H1 (cell line): ENCODE measurements at regions not wholly inside any gene's neighbourhood (a gene's known extent, or its start where the extent isn't known, plus 50 kb on each side); places are given as distances from the start of the nearest gene placed in this dataset.

Experiments
- CTCF ChIA-PET: fragments of 300-600 bp; sonication (Branson Sonifier 250); formaldehyde crosslinking; loops from one replicate; lab custom pipeline; 2021; ENCODE audit not compliant: partially characterized antibody; lab: Charles Lee
- POLR2A ChIA-PET: fragments of 300-600 bp; sonication (Branson Sonifier 250); formaldehyde crosslinking; loops from one replicate; lab custom pipeline; 2021; ENCODE audit warnings: inconsistent platforms; ENCODE audit not compliant: partially characterized antibody; lab: Charles Lee
- DNase-seq, 2 experiments: peaks; one replicate each; pipeline versions ENCODE4 v3.0.0 to v3.0.0-alpha.2; 2010 to 2022; ENCODE audit warnings: low spot score in 2 of 2, low read depth in 1 of 2, mixed read lengths in 1 of 2
- FAIRE-seq: peaks from 2 replicates; lab custom pipeline; 2011; peaks lifted over from hg19 to GRCh38; lab: Jason Lieb, UNC
- H2AFZ ChIP-seq: 2 replicates; pipeline ENCODE4 v1.8.1; 2012; ENCODE audit warnings: low read length, inconsistent platforms
- H2AK5ac ChIP-seq: 2 replicates; pipeline ENCODE4 v1.6.1; 2013; ENCODE audit warnings: low read depth, low read length
- H2BK120ac ChIP-seq: replicated peaks from 2 replicates; pipeline ENCODE3; 2013; ENCODE audit warnings: low read depth, low read length, inconsistent platforms
- H2BK12ac ChIP-seq: 2 replicates; pipeline ENCODE4 v1.6.1; 2013; ENCODE audit warnings: low read depth, low read length
- H2BK15ac ChIP-seq: 2 replicates; pipeline ENCODE4 v1.6.1; 2013; ENCODE audit warnings: low read length
- H2BK20ac ChIP-seq: 2 replicates; pipeline ENCODE4 v1.6.1; 2013; ENCODE audit warnings: low read length
- H2BK5ac ChIP-seq: 2 replicates; pipeline ENCODE4 v1.6.1; 2013; ENCODE audit warnings: low read depth, low read length
- H3K14ac ChIP-seq: 2 replicates; pipeline ENCODE4 v1.6.1; 2013; ENCODE audit warnings: inconsistent platforms; ENCODE audit not compliant: insufficient read length
- H3K18ac ChIP-seq: 2 replicates; pipeline ENCODE4 v1.6.1; 2013; ENCODE audit warnings: low read length; ENCODE audit errors: extremely low read depth
- H3K23ac ChIP-seq: 2 replicates; pipeline ENCODE4 v1.6.1; 2013; ENCODE audit warnings: inconsistent platforms; ENCODE audit not compliant: insufficient read length
- H3K23me2 ChIP-seq: 2 replicates; pipeline ENCODE4 v1.6.1; 2013; ENCODE audit warnings: low read depth, low read length
- H3K27ac ChIP-seq: 2 replicates; pipeline ENCODE4 v1.6.1; 2011; ENCODE audit warnings: low read depth, low read length, inconsistent platforms
- H3K27me3 ChIP-seq, 4 experiments: replicated peaks in 1 of 4; 1 replicate in 1 of 4; 2 replicates in 3 of 4; pipeline versions ENCODE4 v1.6.1 to v1.8.1; 2011 to 2013; ENCODE audit warnings: low read length in 3 of 4, mild to moderate bottlenecking in 3 of 4, inconsistent platforms in 2 of 4, mixed read lengths in 2 of 4, moderate library complexity in 1 of 4; ENCODE audit not compliant: control insufficient read depth in 3 of 4, insufficient read depth in 3 of 4; ENCODE audit errors: extremely low read depth in 1 of 4
- H3K36me3 ChIP-seq, 4 experiments: 2 replicates each; pipeline versions ENCODE4 v1.6.1 to v1.8.1; 2011 to 2013; ENCODE audit warnings: mild to moderate bottlenecking in 4 of 4, low read length in 3 of 4, moderate library complexity in 2 of 4, control low read depth in 1 of 4, inconsistent platforms in 1 of 4; ENCODE audit not compliant: insufficient read depth in 4 of 4, control insufficient read depth in 2 of 4
- H3K4ac ChIP-seq: replicated peaks from 2 replicates; pipeline ENCODE3; 2013; ENCODE audit warnings: low read length, low read depth, mixed read lengths, inconsistent platforms; ENCODE audit not compliant: insufficient read length
- H3K4me1 ChIP-seq, 4 experiments: replicated peaks in 1 of 4; 1 replicate in 1 of 4; 2 replicates in 3 of 4; pipeline versions ENCODE4 v1.6.1 to v1.8.1; 2011 to 2013; ENCODE audit warnings: low read length in 3 of 4, inconsistent platforms in 2 of 4, mixed read lengths in 1 of 4; ENCODE audit not compliant: insufficient read depth in 4 of 4, control insufficient read depth in 3 of 4
- H3K4me2 ChIP-seq, 2 experiments: 2 replicates each; pipeline versions ENCODE4 v1.6.1 to v1.8.1; 2011 to 2013; ENCODE audit warnings: low read depth in 2 of 2, low read length in 2 of 2, control low read depth in 1 of 2, inconsistent platforms in 1 of 2, mild to moderate bottlenecking in 1 of 2; ENCODE audit not compliant: insufficient read depth in 1 of 2
- H3K4me3 ChIP-seq, 4 experiments: fragments of 200-600, 300-600 bp in 1 of 4; sonication (generic), shearing (Covaris generic), sonication (Bioruptor Twin) in 1 of 4; 2 replicates each; pipeline versions ENCODE4 v1.5.1 to v1.8.1; 2011 to 2016; ENCODE audit warnings: low read length in 4 of 4, low read depth in 3 of 4, control low read depth in 2 of 4, inconsistent platforms in 2 of 4, mild to moderate bottlenecking in 2 of 4, mixed read lengths in 1 of 4, moderate library complexity in 1 of 4; ENCODE audit not compliant: insufficient read depth in 2 of 4; ENCODE audit errors: extremely low read depth in 1 of 4
- H3K56ac ChIP-seq: replicated peaks from 2 replicates; pipeline ENCODE3; 2013; ENCODE audit warnings: low read depth, mild to moderate bottlenecking, mixed read lengths, low read length, inconsistent platforms; ENCODE audit not compliant: insufficient read length
- H3K79me1 ChIP-seq: 2 replicates; pipeline ENCODE4 v1.6.1; 2013; ENCODE audit warnings: low read depth, low read length, control low read depth
- H3K79me2 ChIP-seq, 2 experiments: 2 replicates each; pipeline versions ENCODE4 v1.6.1 to v1.8.1; 2012 to 2013; ENCODE audit warnings: low read length in 2 of 2, mild to moderate bottlenecking in 2 of 2, inconsistent platforms in 1 of 2; ENCODE audit not compliant: insufficient read depth in 2 of 2, control insufficient read depth in 1 of 2
- H3K9ac ChIP-seq, 4 experiments: replicated peaks in 1 of 4; 1 replicate in 1 of 4; 2 replicates in 3 of 4; pipeline versions ENCODE4 v1.6.1 to v1.8.1; 2011 to 2013; ENCODE audit warnings: low read depth in 3 of 4, low read length in 3 of 4, control low read depth in 2 of 4, mild to moderate bottlenecking in 2 of 4, moderate library complexity in 2 of 4, inconsistent platforms in 1 of 4; ENCODE audit errors: extremely low read depth in 1 of 4
- H3K9me3 ChIP-seq, 2 experiments: 2 replicates each; pipeline versions ENCODE4 v1.6.1 to v1.8.1; 2012 to 2013; ENCODE audit warnings: mild to moderate bottlenecking in 2 of 2, moderate library complexity in 2 of 2, control low read depth in 1 of 2, inconsistent platforms in 1 of 2, low read depth in 1 of 2, low read length in 1 of 2, mixed read lengths in 1 of 2; ENCODE audit not compliant: insufficient read depth in 2 of 2
- H4K20me1 ChIP-seq, 2 experiments: replicated peaks in 1 of 2; 2 replicates each; pipeline versions ENCODE3 to v1.8.1; 2011 to 2013; ENCODE audit warnings: inconsistent platforms in 2 of 2, low read length in 2 of 2, mild to moderate bottlenecking in 1 of 2; ENCODE audit not compliant: insufficient read depth in 2 of 2, control insufficient read depth in 1 of 2
- H4K5ac ChIP-seq: 2 replicates; pipeline ENCODE4 v1.6.1; 2013; ENCODE audit warnings: low read length, low read depth, mixed read lengths, inconsistent platforms; ENCODE audit not compliant: insufficient read length
- H4K8ac ChIP-seq: 2 replicates; pipeline ENCODE4 v1.8.0; 2013; ENCODE audit warnings: mild to moderate bottlenecking, moderate library complexity, low read length, inconsistent platforms; ENCODE audit not compliant: insufficient read depth; ENCODE audit errors: extremely low read depth
- H4K91ac ChIP-seq: replicated peaks from 2 replicates; pipeline ENCODE3; 2013; ENCODE audit warnings: low read length, mixed read lengths, inconsistent platforms; ENCODE audit not compliant: insufficient read length
- RFX5 ChIP-seq: IDR thresholded peaks from 2 replicates; pipeline ENCODE4 v1.6.1; 2011; ENCODE audit warnings: low read depth, low read length, improper control_type of control experiment, borderline replicate concordance
- RXRA ChIP-seq: IDR thresholded peaks from 2 replicates; pipeline ENCODE4 v1.6.1; 2011; ENCODE audit warnings: low read depth, mild to moderate bottlenecking, low read length, moderate library complexity; ENCODE audit not compliant: insufficient read depth
- WGBS, 2 experiments: shearing (Covaris generic) in 1 of 2; methylation state at CpG; one replicate each; pipeline versions ENCODE4 v1.1.6 to v1.1.7; 2013 to 2015; ENCODE audit warnings: low lambda C conversion rate in 2 of 2, mixed read lengths in 2 of 2, inconsistent platforms in 1 of 2, low coverage in 1 of 2, missing lambda C conversion rate in 1 of 2; ENCODE audit not compliant: insufficient replicate concordance in 2 of 2, insufficient coverage in 1 of 2, insufficient read length in 1 of 2; ENCODE audit errors: extremely low coverage in 1 of 2, missing lambda C conversion rate in 1 of 2; 5-methylcytosine and 5-hydroxymethylcytosine counted together
- TF ChIP-seq, protein P1 (sequence below): IDR thresholded peaks from 2 replicates; pipeline ENCODE4 v1.6.1; 2012; ENCODE audit warnings: low read length, inconsistent platforms
- TF ChIP-seq, protein P2 (sequence below): IDR thresholded peaks from 2 replicates; pipeline ENCODE4 v1.6.1; 2011; ENCODE audit warnings: low read length, improper control_type of control experiment

DNA sequence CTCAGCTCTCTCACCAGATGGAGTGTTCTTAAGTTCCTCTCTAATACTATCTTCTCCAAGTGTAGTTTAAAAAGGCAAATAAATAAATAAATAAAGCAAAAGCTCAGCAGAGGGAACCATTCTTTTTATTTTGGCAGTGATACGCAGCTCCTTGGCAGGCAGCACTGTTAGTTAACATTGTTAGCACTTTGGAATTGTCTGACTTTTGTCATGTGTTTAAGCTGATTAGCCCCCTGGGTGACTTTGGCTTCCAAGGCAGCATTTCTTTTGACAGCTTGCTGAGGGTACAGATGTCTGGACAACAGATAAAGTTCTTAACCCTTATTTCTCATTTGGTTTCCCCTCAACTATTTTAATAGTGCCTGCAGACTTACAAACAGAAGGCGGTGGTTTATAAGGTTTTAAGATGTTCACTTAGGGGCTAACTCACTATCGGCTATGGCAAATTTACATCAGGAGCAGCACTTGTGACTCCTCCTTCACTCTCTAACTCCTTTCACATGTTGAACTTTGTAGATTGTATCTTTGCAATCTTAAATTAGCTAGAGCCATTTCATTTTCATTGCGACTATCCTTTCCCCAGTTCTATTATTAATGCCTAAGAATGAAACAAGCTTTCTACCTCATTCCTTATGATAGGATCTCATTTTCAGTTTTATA is 213.4 kb downstream of the ZBBX start:
- no peak for DNase-seq
- TF ChIP-seq RXRA: no peak
- TF ChIP-seq, protein P1, sequence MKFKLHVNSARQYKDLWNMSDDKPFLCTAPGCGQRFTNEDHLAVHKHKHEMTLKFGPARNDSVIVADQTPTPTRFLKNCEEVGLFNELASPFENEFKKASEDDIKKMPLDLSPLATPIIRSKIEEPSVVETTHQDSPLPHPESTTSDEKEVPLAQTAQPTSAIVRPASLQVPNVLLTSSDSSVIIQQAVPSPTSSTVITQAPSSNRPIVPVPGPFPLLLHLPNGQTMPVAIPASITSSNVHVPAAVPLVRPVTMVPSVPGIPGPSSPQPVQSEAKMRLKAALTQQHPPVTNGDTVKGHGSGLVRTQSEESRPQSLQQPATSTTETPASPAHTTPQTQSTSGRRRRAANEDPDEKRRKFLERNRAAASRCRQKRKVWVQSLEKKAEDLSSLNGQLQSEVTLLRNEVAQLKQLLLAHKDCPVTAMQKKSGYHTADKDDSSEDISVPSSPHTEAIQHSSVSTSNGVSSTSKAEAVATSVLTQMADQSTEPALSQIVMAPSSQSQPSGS: no peak
- no peak for TF ChIP-seq RFX5
- TF ChIP-seq, protein P2, sequence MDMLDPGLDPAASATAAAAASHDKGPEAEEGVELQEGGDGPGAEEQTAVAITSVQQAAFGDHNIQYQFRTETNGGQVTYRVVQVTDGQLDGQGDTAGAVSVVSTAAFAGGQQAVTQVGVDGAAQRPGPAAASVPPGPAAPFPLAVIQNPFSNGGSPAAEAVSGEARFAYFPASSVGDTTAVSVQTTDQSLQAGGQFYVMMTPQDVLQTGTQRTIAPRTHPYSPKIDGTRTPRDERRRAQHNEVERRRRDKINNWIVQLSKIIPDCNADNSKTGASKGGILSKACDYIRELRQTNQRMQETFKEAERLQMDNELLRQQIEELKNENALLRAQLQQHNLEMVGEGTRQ: no peak

More for the DNA sequence above, 213.4 kb downstream of the ZBBX start:
- H3K23me2 ChIP-seq: no peaks in the 10 kb centered on the region
- ChIA-PET POLR2A (interaction anchor here (0.9 to 1.2 kb wide), 2 partner anchors 30 to 45 kb away, joined by 3 to 4 read pairs; no protein-coding TSS in a partner anchor), CTCF (interaction anchor here (0.7 to 1.5 kb wide), 4 partner anchors 11 to 89 kb away, joined by 3 to 5 read pairs (median 3); no protein-coding TSS in a partner anchor)
- no peaks in the 10 kb centered on the region for H3K79me1 ChIP-seq
- no peak overlapping the region for H3K18ac ChIP-seq
- no peak overlapping the region for H2AFZ ChIP-seq
- H3K27ac ChIP-seq: no peak overlapping the region
- H4K91ac ChIP-seq: no peak overlapping the region
- no peaks in the 10 kb centered on the region for H3K27me3 ChIP-seq
- no peak overlapping the region for H4K8ac ChIP-seq
- H3K9me3 ChIP-seq: no peaks in the 10 kb centered on the region
- H4K20me1 ChIP-seq: no peaks in the 10 kb centered on the region
- H4K5ac ChIP-seq: no peak overlapping the region
- 49% methylated on average over 4 of the region's 4 CpGs; no CpG with 5 or more reads in 1 of the 2 experiments for WGBS, 2 experiments
- no peak overlapping the region for H2AK5ac ChIP-seq
- no peak overlapping the region for H2BK12ac ChIP-seq
- H3K23ac ChIP-seq: no peak overlapping the region
- no peak overlapping the region for H3K4ac ChIP-seq
- H3K36me3 ChIP-seq: no peaks in the 10 kb centered on the region
- H2BK20ac ChIP-seq: no peak overlapping the region
- no peak overlapping the region for H3K14ac ChIP-seq
- no peak overlapping the region for H2BK5ac ChIP-seq
- H2BK15ac ChIP-seq: no peak overlapping the region
- H3K56ac ChIP-seq: no peak overlapping the region
- no peak overlapping the region for H3K4me3 ChIP-seq
- H2BK120ac ChIP-seq: no peak overlapping the region
- no peaks in the 10 kb centered on the region for H3K79me2 ChIP-seq
- H3K4me2 ChIP-seq: no peak overlapping the region
- peaks cover 0 to 6% (median 1%) of the 10 kb centered on the region in 4 experiments; a peak in 2 of 7 replicates for H3K4me1 ChIP-seq
- no peak overlapping the region for H3K9ac ChIP-seq
- FAIRE-seq: no peak
